DND-41 (cell line): ENCODE measurements at regions not wholly inside any gene's neighbourhood (a gene's known extent, or its start where the extent isn't known, plus 50 kb on each side); places are given as distances from the start of the nearest gene placed in this dataset.

Experiments
- ATAC-seq: fragments of 200-7000 bp; cut with Tn5 transposase; 3 replicates; pipeline ENCODE4 v1.9.1; 2021; ENCODE audit warnings: low read depth; ENCODE audit not compliant: insufficient read depth
- DNase-seq: peaks from one replicate; pipeline ENCODE4 v3.0.0-alpha.2; 2020
- H2AFZ ChIP-seq: 2 replicates; pipeline ENCODE4 v1.6.0; 2012; ENCODE audit warnings: low read depth, low read length
- H3K27ac ChIP-seq: 2 replicates; pipeline ENCODE4 v1.5.1; 2012; ENCODE audit warnings: low read length, inconsistent platforms
- H3K27me3 ChIP-seq: fragments of 200-600 bp; sonication (generic); 2 replicates; pipeline ENCODE4 v1.6.0; 2012; ENCODE audit warnings: low read length, mild to moderate bottlenecking, inconsistent platforms; ENCODE audit not compliant: insufficient read depth, poor library complexity
- H3K36me3 ChIP-seq: 2 replicates; pipeline ENCODE4 v1.5.1; 2012; ENCODE audit warnings: low read length, inconsistent platforms; ENCODE audit not compliant: insufficient read depth
- H3K4me1 ChIP-seq: 2 replicates; pipeline ENCODE4 v1.5.1; 2012; ENCODE audit warnings: mild to moderate bottlenecking, low read length; ENCODE audit not compliant: insufficient read depth
- H3K4me2 ChIP-seq: 2 replicates; pipeline ENCODE4 v1.6.0; 2012; ENCODE audit warnings: mild to moderate bottlenecking, moderate library complexity, low read length, inconsistent platforms; ENCODE audit not compliant: insufficient read depth
- H3K4me3 ChIP-seq, 2 experiments: fragments of 200-600 bp in 1 of 2; shearing (Covaris generic) in 1 of 2; 2 replicates each; pipeline ENCODE4 v1.5.1; 2012 to 2016; ENCODE audit warnings: inconsistent platforms in 2 of 2, low read length in 2 of 2, mild to moderate bottlenecking in 2 of 2, low read depth in 1 of 2, moderate library complexity in 1 of 2
- H3K79me2 ChIP-seq: 2 replicates; pipeline ENCODE4 v1.6.0; 2012; ENCODE audit warnings: low read length, inconsistent platforms; ENCODE audit not compliant: insufficient read depth
- H3K9ac ChIP-seq: 2 replicates; pipeline ENCODE4 v1.6.0; 2012; ENCODE audit warnings: low read depth, mild to moderate bottlenecking, inconsistent platforms, low read length, moderate library complexity
- H3K9me3 ChIP-seq: 2 replicates; pipeline ENCODE4 v1.5.1; 2012; ENCODE audit warnings: low read length, moderate library complexity, mild to moderate bottlenecking, inconsistent platforms; ENCODE audit not compliant: insufficient read depth, severe bottlenecking
- H4K20me1 ChIP-seq: 2 replicates; pipeline ENCODE4 v1.6.0; 2012; ENCODE audit warnings: low read length; ENCODE audit not compliant: insufficient read depth
- CTCF ChIP-seq: IDR thresholded peaks from 2 replicates; pipeline ENCODE4 v1.5.1; 2012; ENCODE audit warnings: borderline replicate concordance, low read length, moderate library complexity, mild to moderate bottlenecking; ENCODE audit not compliant: poor library complexity, severe bottlenecking; ENCODE audit errors: extremely low read depth
- EZH2 ChIP-seq: IDR thresholded peaks from 3 replicates; pipeline ENCODE4 v1.6.1; 2012; ENCODE audit warnings: borderline replicate concordance, low read depth, mild to moderate bottlenecking, moderate library complexity, low read length, inconsistent platforms; ENCODE audit not compliant: severe bottlenecking

GRCh38 chr5:57402348-57402747 is 80.3 kb downstream of the ACTBL2 start:
- H3K4me2 ChIP-seq: no peak overlapping the region
- H3K27me3 ChIP-seq: no peaks in the 10 kb centered on the region
- H3K79me2 ChIP-seq: no peaks in the 10 kb centered on the region
- H3K9ac ChIP-seq: no peak overlapping the region
- no peak overlapping the region for H3K4me3 ChIP-seq
- H3K9me3 ChIP-seq: no peaks in the 10 kb centered on the region
- no peak overlapping the region for H3K27ac ChIP-seq
- ATAC-seq: no peak
- H2AFZ ChIP-seq: no peak overlapping the region
- H3K4me1 ChIP-seq: no peaks in the 10 kb centered on the region
- no peak for TF ChIP-seq EZH2
- no peaks in the 10 kb centered on the region for H3K36me3 ChIP-seq
- no peak for DNase-seq
- no peaks in the 10 kb centered on the region for H4K20me1 ChIP-seq

DNA sequence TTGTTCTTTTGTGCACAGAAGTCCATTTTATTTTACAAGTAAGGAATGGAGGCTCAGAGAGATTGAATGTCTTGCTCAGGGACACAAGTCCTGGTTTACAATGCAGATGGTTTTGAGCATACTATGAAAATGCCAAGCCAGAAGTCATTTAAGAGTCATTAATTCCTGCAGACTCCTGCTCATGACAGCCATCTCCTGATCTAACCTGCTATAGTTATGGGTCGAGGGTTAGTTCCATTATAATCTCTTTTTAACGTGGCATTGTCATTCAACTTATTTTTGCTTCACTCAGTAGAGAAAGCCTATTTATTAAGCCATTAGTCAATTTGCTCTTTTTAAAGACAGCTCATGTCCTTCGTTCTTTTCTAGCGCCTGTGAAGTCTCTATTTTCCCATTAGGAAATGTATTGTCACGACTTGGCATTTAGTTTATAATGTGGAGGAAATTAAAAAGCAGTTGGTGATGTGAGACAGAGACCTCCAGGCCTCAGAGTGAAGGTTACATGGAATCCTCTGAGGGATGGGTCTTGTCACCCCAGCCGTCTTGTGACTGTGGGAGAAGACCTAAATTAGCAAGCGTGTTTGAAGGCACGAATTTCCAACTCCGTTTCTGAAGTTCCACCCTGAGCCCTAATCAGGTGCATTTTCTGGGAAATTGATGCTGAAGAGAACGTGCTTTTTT is 84.1 kb downstream of the ACTBL2 start:
- peaks cover 11% of the 10 kb centered on the region for H3K4me1 ChIP-seq
- H3K27ac ChIP-seq: no peak overlapping the region
- TF ChIP-seq EZH2 (no peak), CTCF (no peak)
- no peaks in the 10 kb centered on the region for H3K27me3 ChIP-seq
- no peak overlapping the region for H3K4me2 ChIP-seq
- no peaks in the 10 kb centered on the region for H3K36me3 ChIP-seq
- no peaks in the 10 kb centered on the region for H3K79me2 ChIP-seq
- no peaks in the 10 kb centered on the region for H4K20me1 ChIP-seq
- no peak for DNase-seq
- H2AFZ ChIP-seq: 0 out of 2 replicates have a peak overlapping the region, but pooled peaks have one; percentile 49
- H3K9me3 ChIP-seq: no peaks in the 10 kb centered on the region
- no peak for ATAC-seq
- H3K9ac ChIP-seq: no peak overlapping the region
- H3K4me3 ChIP-seq: no peak overlapping the region

DNA sequence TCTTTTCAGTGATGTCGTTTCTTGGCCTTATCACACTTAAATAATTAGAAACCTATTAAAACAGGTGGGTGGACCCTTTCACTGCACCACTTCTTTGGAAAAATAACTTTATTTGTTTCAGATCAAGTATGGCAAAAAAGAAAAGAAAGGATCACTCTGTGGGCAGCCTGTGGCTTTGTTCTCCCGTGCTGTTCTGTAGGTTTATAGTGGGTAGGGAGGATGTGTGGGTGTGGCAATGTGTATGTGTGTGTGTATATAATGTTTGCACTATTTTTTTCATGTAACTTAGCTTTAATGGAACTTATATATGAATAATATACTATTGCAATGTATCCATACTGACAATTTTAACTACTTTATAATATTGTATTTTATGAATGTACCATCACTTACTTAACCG is 85.9 kb downstream of the ACTBL2 start:
- Histone ChIP-seq H3K27me3 (no peaks in the 10 kb centered on the region), H3K79me2 (no peaks in the 10 kb centered on the region), H2AFZ (no peak overlapping the region), H3K4me3 (no peak overlapping the region), H3K36me3 (no peaks in the 10 kb centered on the region), H3K27ac (no peak overlapping the region), H3K9ac (no peak overlapping the region), H3K4me1 (peaks cover 11% of the 10 kb centered on the region), H4K20me1 (no peaks in the 10 kb centered on the region), H3K4me2 (no peak overlapping the region), H3K9me3 (no peaks in the 10 kb centered on the region)
- no peak for DNase-seq
- peak; percentile 68 for ATAC-seq
- TF ChIP-seq EZH2 (no peak), CTCF (no peak)

- H3K27me3 ChIP-seq: no peaks in the 10 kb centered on the region
- no peaks in the 10 kb centered on the region for H3K36me3 ChIP-seq
- no peaks in the 10 kb centered on the region for H3K79me2 ChIP-seq
- no peak overlapping the region for H3K4me2 ChIP-seq
- no peak overlapping the region for H3K27ac ChIP-seq
- TF ChIP-seq CTCF: no peak
- no peak for TF ChIP-seq EZH2
- H2AFZ ChIP-seq: no peak overlapping the region
- H3K4me1 ChIP-seq: peaks cover 11% of the 10 kb centered on the region
- no peak overlapping the region for H3K4me3 ChIP-seq
- no peak overlapping the region for H3K9ac ChIP-seq
- no peaks in the 10 kb centered on the region for H3K9me3 ChIP-seq
- H4K20me1 ChIP-seq: no peaks in the 10 kb centered on the region
- DNase-seq: no peak
- no peak for ATAC-seq
These were observed 88.0 kb downstream of the ACTBL2 start for GRCh38 chr5:57394421-57395210.
